Breast epithelium (tissue), 4 donors: ENCODE measurements at regions not wholly inside any gene's neighbourhood (a gene's known extent, or its start where the extent isn't known, plus 50 kb on each side); places are given as distances from the start of the nearest gene placed in this dataset.

Source experiments
- DNase-seq, 2 donors: peaks; one replicate each; pipeline ENCODE4 v3.0.0-alpha.2; 2019; ENCODE audit warnings: low spot score in 2 of 2
- H3K27ac ChIP-seq, 2 donors: fragments of 200-600 bp; sonication (generic) in 1 of 2; one replicate each; pipeline ENCODE4 v1.5.1; 2016 to 2019; ENCODE audit warnings: mild to moderate bottlenecking in 1 of 2
- H3K27me3 ChIP-seq, 2 donors: fragments of 200-600 bp; sonication (generic) in 1 of 2; one replicate each; pipeline versions ENCODE4 v1.5.1 to v1.6.0; 2017 to 2019; ENCODE audit warnings: control low read depth in 1 of 2, mild to moderate bottlenecking in 1 of 2
- H3K36me3 ChIP-seq: fragments of 200-600 bp; one replicate; pipeline ENCODE4 v1.5.1; 2019
- H3K4me1 ChIP-seq, 2 donors: fragments of 200-600 bp; sonication (generic); one replicate each; pipeline ENCODE4 v1.5.1; 2016 to 2019; ENCODE audit warnings: control low read depth in 1 of 2
- H3K4me3 ChIP-seq, 3 donors: fragments of 200-600 bp; sonication (generic); 1 replicate in 2 of 3; 2 replicates in 1 of 3; pipeline ENCODE4 v1.5.1; 2016 to 2019; ENCODE audit warnings: mild to moderate bottlenecking in 3 of 3, moderate library complexity in 2 of 3
- H3K9me3 ChIP-seq, 2 donors: fragments of 200-600 bp; sonication (generic) in 1 of 2; one replicate each; pipeline ENCODE4 v1.5.1; 2016 to 2019; ENCODE audit warnings: control low read depth in 1 of 2
- POLR2A ChIP-seq: fragments of 450-650 bp; IDR thresholded peaks from one replicate; pipeline ENCODE4 v1.6.1; 2016; ENCODE audit warnings: antibody characterized with exemption, mild to moderate bottlenecking, moderate library complexity
- POLR2AphosphoS5 ChIP-seq, 3 donors: sonication (generic); formaldehyde crosslinking; IDR thresholded peaks; one replicate each; pipeline ENCODE4 v1.6.1; 2017; ENCODE audit warnings: antibody characterized with exemption in 3 of 3
- intact Hi-C: fragments of 100-400 bp; cut with DNase I; formaldehyde crosslinking; loops from one replicate; pipeline ENCODE4 v1.15.1; 2023; ENCODE audit warnings: low total_unique reads
- TF ChIP-seq, protein P1 (sequence below), 3 donors: fragments of 450-650 bp; IDR thresholded peaks; one replicate each; pipeline ENCODE4 v1.5.1; 2016 to 2017; ENCODE audit warnings: antibody characterized with exemption in 3 of 3, mild to moderate bottlenecking in 3 of 3, moderate library complexity in 3 of 3

DNA sequence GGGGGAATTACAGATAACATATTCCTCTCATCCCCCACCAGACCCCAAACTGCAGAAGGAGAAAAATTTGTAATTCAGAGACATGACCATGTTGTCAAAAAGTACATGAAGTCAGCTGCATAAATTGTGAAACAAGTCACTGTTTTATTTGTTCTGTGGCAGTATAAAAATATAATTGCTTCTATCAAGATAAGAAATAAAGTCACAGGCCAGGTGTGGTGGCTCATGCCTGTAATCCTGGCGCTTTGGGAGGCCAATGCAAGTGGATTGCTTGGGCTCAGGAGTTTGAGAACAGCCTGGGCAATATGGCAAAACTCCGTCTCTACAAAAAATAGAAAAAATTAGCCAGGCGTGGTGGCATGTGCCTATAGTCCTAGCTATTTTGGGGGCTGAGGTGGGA, 87.7 kb upstream of the DPH6 start:
- intact Hi-C loops: no loop called here
- TF ChIP-seq, protein P1, sequence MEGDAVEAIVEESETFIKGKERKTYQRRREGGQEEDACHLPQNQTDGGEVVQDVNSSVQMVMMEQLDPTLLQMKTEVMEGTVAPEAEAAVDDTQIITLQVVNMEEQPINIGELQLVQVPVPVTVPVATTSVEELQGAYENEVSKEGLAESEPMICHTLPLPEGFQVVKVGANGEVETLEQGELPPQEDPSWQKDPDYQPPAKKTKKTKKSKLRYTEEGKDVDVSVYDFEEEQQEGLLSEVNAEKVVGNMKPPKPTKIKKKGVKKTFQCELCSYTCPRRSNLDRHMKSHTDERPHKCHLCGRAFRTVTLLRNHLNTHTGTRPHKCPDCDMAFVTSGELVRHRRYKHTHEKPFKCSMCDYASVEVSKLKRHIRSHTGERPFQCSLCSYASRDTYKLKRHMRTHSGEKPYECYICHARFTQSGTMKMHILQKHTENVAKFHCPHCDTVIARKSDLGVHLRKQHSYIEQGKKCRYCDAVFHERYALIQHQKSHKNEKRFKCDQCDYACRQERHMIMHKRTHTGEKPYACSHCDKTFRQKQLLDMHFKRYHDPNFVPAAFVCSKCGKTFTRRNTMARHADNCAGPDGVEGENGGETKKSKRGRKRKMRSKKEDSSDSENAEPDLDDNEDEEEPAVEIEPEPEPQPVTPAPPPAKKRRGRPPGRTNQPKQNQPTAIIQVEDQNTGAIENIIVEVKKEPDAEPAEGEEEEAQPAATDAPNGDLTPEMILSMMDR (IDR thresholded peaks at IDR 0.05): no peak
- no peak for TF ChIP-seq POLR2AphosphoS5 (IDR thresholded peaks at IDR 0.05)
- no peak for TF ChIP-seq POLR2A
- Histone ChIP-seq H3K27ac (no peak overlapping the region), H3K4me1 (no peaks in the 10 kb centered on the region), H3K27me3 (no peaks in the 10 kb centered on the region), H3K4me3 (no peak overlapping the region), H3K36me3 (no peaks in the 10 kb centered on the region), H3K9me3 (no peaks in the 10 kb centered on the region)
- no peak for DNase-seq

DNA sequence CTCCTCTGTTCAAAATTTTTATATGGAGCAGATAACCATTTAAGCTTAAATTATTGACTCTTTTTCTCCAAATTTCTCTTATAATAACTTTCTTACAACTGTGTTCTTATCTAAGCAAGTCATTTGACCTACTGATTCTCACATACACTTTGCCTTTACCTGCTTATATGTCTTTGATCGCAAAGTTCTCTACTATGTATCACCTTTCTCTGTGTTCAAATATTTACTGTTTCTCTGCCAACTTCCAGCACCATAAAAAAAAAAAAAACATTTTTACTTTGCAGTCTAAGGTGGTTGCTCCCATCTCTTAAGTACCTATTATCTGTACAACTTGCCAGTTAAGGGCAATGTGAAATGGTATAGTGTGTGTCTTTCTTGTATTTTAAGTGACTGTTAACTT, 100.8 kb upstream of the DPH6 start:
- TF ChIP-seq POLR2AphosphoS5 (IDR thresholded peaks at IDR 0.05) (no peak), POLR2A (no peak)
- TF ChIP-seq, protein P1 (IDR thresholded peaks at IDR 0.05): no peak
- intact Hi-C loops: no loop called here
- no peak overlapping the region for H3K27ac ChIP-seq
- no peak overlapping the region for H3K4me3 ChIP-seq
- H3K27me3 ChIP-seq: no peaks in the 10 kb centered on the region
- no peaks in the 10 kb centered on the region for H3K36me3 ChIP-seq
- DNase-seq: no peak
- no peaks in the 10 kb centered on the region for H3K4me1 ChIP-seq
- H3K9me3 ChIP-seq: peaks cover 0 to 14% of the 10 kb centered on the region in 2 donors

- no peaks in the 10 kb centered on the region for H3K36me3 ChIP-seq
- intact Hi-C loops: no loop called here
- H3K4me1 ChIP-seq: no peaks in the 10 kb centered on the region
- H3K27me3 ChIP-seq: no peaks in the 10 kb centered on the region
- TF ChIP-seq, protein P1 (IDR thresholded peaks at IDR 0.05): no peak
- TF ChIP-seq POLR2A: no peak
- H3K4me3 ChIP-seq: no peak overlapping the region
- no peak for DNase-seq
- peaks cover 0 to 10% of the 10 kb centered on the region in 2 donors for H3K9me3 ChIP-seq
- H3K27ac ChIP-seq: no peak overlapping the region
Observed at GRCh38 chr15:35647303-35647702, 101.3 kb upstream of the DPH6 start.

DNA sequence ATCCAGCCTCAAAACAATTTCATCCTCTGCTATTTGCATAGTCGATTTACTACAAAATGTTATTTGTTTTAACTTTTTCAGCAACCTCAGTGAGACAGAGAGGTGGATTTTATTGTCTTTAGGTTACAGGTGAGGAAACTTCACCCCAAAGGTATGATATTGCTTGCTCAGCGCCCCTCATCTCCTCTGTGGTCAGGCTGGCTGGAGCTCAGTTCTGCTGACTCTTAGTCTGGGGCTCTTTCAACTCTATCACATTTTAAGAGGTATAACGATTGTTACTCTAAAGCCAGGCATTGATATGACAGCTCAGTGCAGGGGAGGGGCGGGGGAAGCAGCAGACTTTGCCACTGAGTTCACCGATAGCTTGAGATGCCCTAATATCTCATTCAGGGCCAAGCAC, 103.0 kb upstream of the DPH6 start:
- Histone ChIP-seq H3K27ac (no peak overlapping the region), H3K4me1 (no peaks in the 10 kb centered on the region)
- intact Hi-C loops: no loop called here

GRCh38 chr15:35649575-35649974, 103.6 kb upstream of the DPH6 start:
- H3K27me3 ChIP-seq: no peaks in the 10 kb centered on the region
- H3K4me1 ChIP-seq: no peaks in the 10 kb centered on the region
- no peak for DNase-seq
- intact Hi-C loops: no loop called here
- TF ChIP-seq POLR2AphosphoS5 (IDR thresholded peaks at IDR 0.05) (no peak), POLR2A (no peak)
- TF ChIP-seq, protein P1 (IDR thresholded peaks at IDR 0.05): no peak
- no peaks in the 10 kb centered on the region for H3K9me3 ChIP-seq
- no peak overlapping the region for H3K4me3 ChIP-seq
- no peak overlapping the region for H3K27ac ChIP-seq
- no peaks in the 10 kb centered on the region for H3K36me3 ChIP-seq

More for the DNA sequence above, 103.0 kb upstream of the DPH6 start:
- no peak overlapping the region for H3K4me3 ChIP-seq
- H3K9me3 ChIP-seq: no peaks in the 10 kb centered on the region
- no peaks in the 10 kb centered on the region for H3K36me3 ChIP-seq
- TF ChIP-seq POLR2AphosphoS5 (IDR thresholded peaks at IDR 0.05): no peak
- TF ChIP-seq POLR2A: no peak
- TF ChIP-seq, protein P1 (IDR thresholded peaks at IDR 0.05): no peak
- no peak for DNase-seq
- no peaks in the 10 kb centered on the region for H3K27me3 ChIP-seq
